Hematopoietic multipotent progenitor cell treated with erythropoietin and hydrocortisone succinate and interleukin-3 and kit ligand, for 17 days (in vitro differentiated cells): ENCODE measurements at regions not wholly inside any gene's neighbourhood (a gene's known extent, or its start where the extent isn't known, plus 50 kb on each side); places are given as distances from the start of the nearest gene placed in this dataset.

ENCODE experiments used
- DNase-seq: peaks from one replicate; pipeline ENCODE4 v3.0.0-alpha.2; 2015; ENCODE audit warnings: low spot score

- no peak for DNase-seq
Observed at GRCh38 chr2:120852200-120852815, 116.6 kb downstream of the GLI2 start.

GRCh38 chr2:120853306-120854013 lies 117.8 kb downstream of the GLI2 start:
- no peak for DNase-seq

- DNase-seq = no peak
Observed at GRCh38 chr2:120854014-120854620, 118.4 kb downstream of the GLI2 start.

- DNase-seq = no peak
Observed at GRCh38 chr2:120854766-120855530, 119.3 kb downstream of the GLI2 start.

- DNase-seq = no peak
Observed at GRCh38 chr2:120855855-120856405, 120.3 kb downstream of the GLI2 start.

GRCh38 chr2:120856421-120856862 lies 120.8 kb downstream of the GLI2 start:
- DNase-seq = no peak

GRCh38 chr2:120857422-120857821 lies 121.8 kb downstream of the GLI2 start:
- DNase-seq = no peak

- no peak for DNase-seq
Observed at GRCh38 chr2:120857931-120858330, 122.3 kb downstream of the GLI2 start.

GRCh38 chr2:120858361-120859106 lies 122.9 kb downstream of the GLI2 start:
- no peak for DNase-seq

- DNase-seq = no peak
Observed at GRCh38 chr2:120859128-120859527, 123.5 kb downstream of the GLI2 start.

- DNase-seq = no peak
Observed at GRCh38 chr2:120859814-120860578, 124.3 kb downstream of the GLI2 start.

- no peak for DNase-seq
Observed at GRCh38 chr2:120860579-120860922, 124.9 kb downstream of the GLI2 start.

GRCh38 chr2:120861191-120861575 lies 125.5 kb downstream of the GLI2 start:
- no peak for DNase-seq

- DNase-seq = no peak
Observed at GRCh38 chr2:120861576-120862191, 126.0 kb downstream of the GLI2 start.

- DNase-seq = no peak
Observed at GRCh38 chr2:120862201-120863060, 126.8 kb downstream of the GLI2 start.

GRCh38 chr2:120863146-120863545 lies 127.5 kb downstream of the GLI2 start:
- no peak for DNase-seq

GRCh38 chr2:120863661-120864320 lies 128.1 kb downstream of the GLI2 start:
- DNase-seq = peak; percentile 6

- DNase-seq = no peak
Observed at GRCh38 chr2:120864981-120865380, 129.3 kb downstream of the GLI2 start.

- no peak for DNase-seq
Observed at GRCh38 chr2:120865656-120866055, 130.0 kb downstream of the GLI2 start.
